ENCODE measurements at regions not wholly inside any gene's neighbourhood (a gene's known extent, or its start where the extent isn't known, plus 50 kb on each side); places are given as distances from the start of the nearest gene placed in this dataset.

- no peak for TF ChIP-seq POLR2A (IDR thresholded peaks at IDR 0.05; ENCODE audit: extremely low read depth, insufficient read length)
- no peak for TF ChIP-seq CTCF (IDR thresholded peaks at IDR 0.05; ENCODE audit: low read depth, low read length)
Observed at GRCh38 chr10:4456776-4457175, 369.2 kb upstream of the AKR1E2 start.

Data from NB4 (cell line).